ENCODE measurements at regions not wholly inside any gene's neighbourhood (a gene's known extent, or its start where the extent isn't known, plus 50 kb on each side); places are given as distances from the start of the nearest gene placed in this dataset.

DNA sequence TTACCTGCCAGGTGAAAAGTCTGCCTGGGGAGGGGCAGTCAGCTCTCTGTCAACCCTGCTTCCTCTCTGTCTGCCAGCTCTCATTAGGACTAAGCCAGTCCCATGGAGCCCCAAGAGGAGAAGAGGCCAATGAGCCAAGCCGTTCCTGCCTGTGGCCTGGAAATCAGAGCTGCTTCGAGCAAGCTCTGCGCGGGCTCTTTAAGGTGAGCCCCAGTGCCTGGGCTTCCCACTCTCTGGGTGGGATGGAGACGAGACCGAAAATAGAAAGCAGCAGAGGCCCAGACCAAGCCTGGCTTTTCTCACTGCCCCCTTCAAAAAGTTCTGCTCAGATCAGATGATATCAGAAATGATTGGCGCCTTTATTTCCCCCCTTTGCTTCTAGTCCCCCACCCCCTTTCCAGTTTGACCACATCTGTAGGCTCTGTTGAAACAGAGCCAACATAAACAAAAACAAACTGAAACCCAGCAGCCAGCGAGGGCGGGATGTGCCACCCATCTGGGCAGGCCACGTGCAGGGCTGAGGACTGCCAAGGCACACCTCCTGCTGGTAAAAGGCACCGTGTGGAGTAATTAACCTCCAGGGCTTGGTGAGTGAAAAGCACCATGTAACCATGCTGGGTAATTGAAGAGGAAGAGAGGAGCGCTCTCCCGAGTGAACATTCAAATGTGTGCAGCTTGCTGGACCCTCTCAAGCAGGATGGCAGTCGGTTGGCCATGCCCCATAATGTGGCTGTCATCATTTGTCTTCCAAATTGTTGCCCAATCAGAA lies 471.0 kb upstream of the PROK2 start:
- no peak overlapping the region for H3K4me3 ChIP-seq
- DNase-seq (ENCODE audit: low spot score), result no peak
- peaks cover 0 to 30% of the 10 kb centered on the region in 2 donors for H3K4me1 ChIP-seq
- H3K27ac ChIP-seq, result no peak overlapping the region
- H3K27me3 ChIP-seq, result no peaks in the 10 kb centered on the region
- no peaks in the 10 kb centered on the region for H3K36me3 ChIP-seq
- H3K9me3 ChIP-seq, result no peaks in the 10 kb centered on the region
- TF ChIP-seq, protein P1, sequence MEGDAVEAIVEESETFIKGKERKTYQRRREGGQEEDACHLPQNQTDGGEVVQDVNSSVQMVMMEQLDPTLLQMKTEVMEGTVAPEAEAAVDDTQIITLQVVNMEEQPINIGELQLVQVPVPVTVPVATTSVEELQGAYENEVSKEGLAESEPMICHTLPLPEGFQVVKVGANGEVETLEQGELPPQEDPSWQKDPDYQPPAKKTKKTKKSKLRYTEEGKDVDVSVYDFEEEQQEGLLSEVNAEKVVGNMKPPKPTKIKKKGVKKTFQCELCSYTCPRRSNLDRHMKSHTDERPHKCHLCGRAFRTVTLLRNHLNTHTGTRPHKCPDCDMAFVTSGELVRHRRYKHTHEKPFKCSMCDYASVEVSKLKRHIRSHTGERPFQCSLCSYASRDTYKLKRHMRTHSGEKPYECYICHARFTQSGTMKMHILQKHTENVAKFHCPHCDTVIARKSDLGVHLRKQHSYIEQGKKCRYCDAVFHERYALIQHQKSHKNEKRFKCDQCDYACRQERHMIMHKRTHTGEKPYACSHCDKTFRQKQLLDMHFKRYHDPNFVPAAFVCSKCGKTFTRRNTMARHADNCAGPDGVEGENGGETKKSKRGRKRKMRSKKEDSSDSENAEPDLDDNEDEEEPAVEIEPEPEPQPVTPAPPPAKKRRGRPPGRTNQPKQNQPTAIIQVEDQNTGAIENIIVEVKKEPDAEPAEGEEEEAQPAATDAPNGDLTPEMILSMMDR (IDR thresholded peaks at IDR 0.05), result no peak

DNA sequence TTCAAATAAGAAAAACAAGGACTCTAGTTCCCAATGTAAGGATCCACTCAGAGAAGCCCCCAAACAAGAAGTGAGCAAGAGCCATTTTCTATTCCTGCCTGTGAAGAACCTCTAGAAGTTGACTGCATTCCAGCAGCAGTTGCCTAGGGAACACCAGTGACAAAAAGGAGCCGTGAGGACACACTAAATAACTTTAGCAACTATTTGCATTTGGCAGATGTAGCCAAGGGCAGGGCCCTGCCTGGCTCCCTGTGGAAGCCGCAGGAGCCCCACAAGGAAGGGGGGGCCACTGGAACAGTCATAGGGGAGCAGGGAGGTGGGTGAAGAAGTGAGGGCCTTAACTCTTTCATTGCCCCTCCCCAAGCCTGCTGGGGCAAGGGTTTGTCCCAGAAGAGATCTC lies 470.2 kb upstream of the PROK2 start:
- H3K27me3 ChIP-seq, result no peaks in the 10 kb centered on the region
- no peak for DNase-seq (ENCODE audit: low spot score)

DNA sequence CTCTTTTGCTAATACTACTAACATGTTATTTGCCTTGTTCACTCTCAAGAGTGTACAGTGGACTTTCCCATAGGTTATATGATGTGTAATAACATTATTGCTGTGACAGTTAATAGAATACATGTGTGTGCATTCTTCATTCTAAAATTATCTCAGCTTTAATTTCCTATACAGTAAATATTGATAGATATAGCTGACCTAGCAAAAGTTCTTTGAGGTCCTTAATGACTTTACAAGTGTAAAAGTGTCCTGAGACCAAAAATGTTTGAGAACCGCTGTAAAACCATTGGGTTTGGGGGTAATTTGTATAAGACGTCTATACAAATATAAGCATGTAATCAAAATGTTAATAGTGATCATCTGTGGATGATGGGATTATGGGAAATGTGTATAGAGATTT lies 469.5 kb upstream of the PROK2 start:
- TF ChIP-seq, protein P1 (IDR thresholded peaks at IDR 0.05), result no peak

More for the DNA sequence above, 470.2 kb upstream of the PROK2 start:
- H3K9me3 ChIP-seq, result no peaks in the 10 kb centered on the region
- H3K27ac ChIP-seq, result peak overlapping the region in 1 of 2 donors; percentile 4
- TF ChIP-seq, protein P1 (IDR thresholded peaks at IDR 0.05), result no peak
- no peaks in the 10 kb centered on the region for H3K36me3 ChIP-seq
- H3K4me1 ChIP-seq, result peaks cover 0 to 30% of the 10 kb centered on the region in 2 donors
- no peak overlapping the region for H3K4me3 ChIP-seq

DNA sequence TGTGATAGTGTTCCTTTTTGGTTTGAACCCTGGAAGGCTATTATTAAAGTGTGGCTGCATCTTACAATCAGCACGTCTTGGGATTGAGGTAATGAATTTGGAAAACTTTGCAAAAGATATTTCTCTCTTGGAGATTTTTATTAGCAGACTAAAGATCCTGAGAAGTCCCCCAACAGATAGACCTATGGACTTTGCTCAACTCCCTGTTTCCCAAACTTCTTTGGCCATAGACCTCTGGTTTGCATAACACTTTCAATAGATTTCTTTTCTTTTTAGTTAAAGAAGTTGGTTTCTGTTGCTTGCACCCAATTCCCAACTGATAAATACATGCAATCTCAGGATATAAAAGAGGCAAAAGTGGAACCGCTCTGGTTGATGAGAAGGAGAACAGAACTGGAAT lies 465.8 kb upstream of the PROK2 start:
- peaks cover 0 to 36% of the 10 kb centered on the region in 2 donors for H3K4me1 ChIP-seq
- DNase-seq (ENCODE audit: low spot score), result no peak
- no peak overlapping the region for H3K27ac ChIP-seq
- no peaks in the 10 kb centered on the region for H3K9me3 ChIP-seq
- TF ChIP-seq, protein P1 (IDR thresholded peaks at IDR 0.05), result no peak
- H3K4me3 ChIP-seq, result no peak overlapping the region
- no peaks in the 10 kb centered on the region for H3K27me3 ChIP-seq
- H3K36me3 ChIP-seq, result no peaks in the 10 kb centered on the region

More for the DNA sequence above, 469.5 kb upstream of the PROK2 start:
- H3K9me3 ChIP-seq, result no peaks in the 10 kb centered on the region
- no peak overlapping the region for H3K27ac ChIP-seq
- H3K36me3 ChIP-seq, result no peaks in the 10 kb centered on the region
- H3K4me3 ChIP-seq, result no peak overlapping the region
- DNase-seq (ENCODE audit: low spot score), result no peak
- no peaks in the 10 kb centered on the region for H3K27me3 ChIP-seq
- peaks cover 0 to 30% of the 10 kb centered on the region in 2 donors for H3K4me1 ChIP-seq

DNA sequence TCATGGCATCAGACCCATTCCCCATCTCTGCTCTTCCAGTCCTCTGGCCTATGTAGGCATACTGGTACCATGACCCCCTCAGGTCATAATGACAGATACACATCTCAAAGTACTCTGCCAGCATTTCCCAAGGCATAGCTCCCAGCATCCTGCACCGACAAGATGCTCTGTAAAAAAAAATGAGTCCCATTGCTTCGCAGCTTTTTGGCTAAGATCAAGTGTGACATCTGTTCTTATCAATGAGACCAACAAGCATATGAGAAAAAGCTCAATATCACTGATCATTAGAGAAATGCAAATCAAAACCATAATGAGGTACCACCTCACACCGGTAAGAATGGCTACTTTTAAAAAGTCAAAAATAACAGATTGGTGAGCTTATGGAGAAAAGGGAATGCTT lies 463.9 kb upstream of the PROK2 start:
- Histone ChIP-seq H3K36me3 (no peaks in the 10 kb centered on the region), H3K27ac (no peak overlapping the region), H3K9me3 (no peaks in the 10 kb centered on the region), H3K4me1 (peaks cover 0 to 43% of the 10 kb centered on the region in 2 donors), H3K27me3 (no peaks in the 10 kb centered on the region), H3K4me3 (no peak overlapping the region)
- DNase-seq (ENCODE audit: low spot score), result no peak
- TF ChIP-seq, protein P1 (IDR thresholded peaks at IDR 0.05), result no peak

DNA sequence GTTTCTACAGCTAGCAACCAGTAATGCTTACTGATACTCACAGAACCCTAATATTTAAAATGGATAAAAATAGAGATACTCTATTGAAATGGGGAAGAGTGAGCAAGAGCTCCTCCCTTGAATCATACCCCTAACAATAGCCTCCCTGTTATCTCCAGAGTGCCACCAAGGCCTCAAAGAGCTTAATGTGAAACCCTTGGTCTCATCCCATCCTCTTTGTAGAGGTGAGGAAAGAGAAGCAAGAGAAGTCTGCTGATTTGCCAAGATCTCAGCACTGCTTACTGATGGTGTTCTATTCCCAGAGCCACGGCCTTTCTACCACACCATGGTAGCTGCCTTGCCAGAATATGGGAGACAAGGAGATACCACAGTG lies 463.4 kb upstream of the PROK2 start:
- no peak overlapping the region for H3K4me3 ChIP-seq
- DNase-seq (ENCODE audit: low spot score), result no peak
- TF ChIP-seq, protein P1 (IDR thresholded peaks at IDR 0.05), result no peak
- H3K27ac ChIP-seq, result no peak overlapping the region
- H3K4me1 ChIP-seq, result peaks cover 0 to 43% of the 10 kb centered on the region in 2 donors
- no peaks in the 10 kb centered on the region for H3K36me3 ChIP-seq
- H3K27me3 ChIP-seq, result no peaks in the 10 kb centered on the region
- no peaks in the 10 kb centered on the region for H3K9me3 ChIP-seq

All from right atrium auricular region (tissue), 2 donors.